OCI-LY3 (cell line): ENCODE measurements at regions not wholly inside any gene's neighbourhood (a gene's known extent, or its start where the extent isn't known, plus 50 kb on each side); places are given as distances from the start of the nearest gene placed in this dataset.
"Not testable (repeated sequence)": the region's sequence is repeated elsewhere in the genome, so short reads cannot be mapped to it uniquely, and the experiment has no call there.

Experiments
- H2AFZ ChIP-seq: fragments of 200-600, 300-600 bp; shearing (Covaris generic); 2 replicates; pipeline ENCODE4 v1.6.0; 2014; ENCODE audit warnings: antibody characterized with exemption, low read depth, low read length
- H3K27ac ChIP-seq: fragments of 200-600, 300-600 bp; sonication (generic); 2 replicates; pipeline ENCODE4 v1.5.1; 2014; ENCODE audit warnings: mild to moderate bottlenecking, low read length, moderate library complexity, mixed read lengths
- H3K27me3 ChIP-seq: fragments of 200-600, 300-600 bp; sonication (generic); 2 replicates; pipeline ENCODE4 v1.6.1; 2014; ENCODE audit warnings: low read depth, low read length, mixed read lengths
- H3K36me3 ChIP-seq: fragments of 200-600, 300-600 bp; sonication (generic); replicated peaks from 2 replicates; pipeline ENCODE3; 2014; ENCODE audit warnings: low read depth, low read length, mixed read lengths
- H3K4me1 ChIP-seq: fragments of 300-600, 200-600 bp; sonication (generic); 2 replicates; pipeline ENCODE4 v1.6.1; 2014; ENCODE audit warnings: low read length, mixed read lengths
- H3K4me2 ChIP-seq: fragments of 200-600, 300-600 bp; sonication (generic); 2 replicates; pipeline ENCODE4 v1.6.1; 2014; ENCODE audit warnings: low read length, mixed read lengths
- H3K4me3 ChIP-seq: fragments of 300-600, 200-600 bp; sonication (generic); 2 replicates; pipeline ENCODE4 v1.5.1; 2014; ENCODE audit warnings: antibody characterized with exemption, mild to moderate bottlenecking, low read length, moderate library complexity
- H3K79me2 ChIP-seq: fragments of 300-600, 200-600 bp; shearing (Covaris generic); 2 replicates; pipeline ENCODE4 v1.6.1; 2014; ENCODE audit warnings: mild to moderate bottlenecking, low read length, mixed read lengths
- H3K9ac ChIP-seq: fragments of 300-600, 200-600 bp; shearing (Covaris generic); 2 replicates; pipeline ENCODE4 v1.6.0; 2014; ENCODE audit warnings: mild to moderate bottlenecking, low read length, moderate library complexity
- H3K9me3 ChIP-seq: fragments of 200-600, 300-600 bp; shearing (Covaris generic); 2 replicates; pipeline ENCODE4 v1.6.1; 2014; ENCODE audit warnings: low read length, mixed read lengths; ENCODE audit not compliant: insufficient read depth
- H4K20me1 ChIP-seq: fragments of 200-600, 300-600 bp; sonication (generic); 2 replicates; pipeline ENCODE4 v1.6.1; 2016; ENCODE audit warnings: low read length, mixed read lengths; ENCODE audit not compliant: insufficient read depth
- CTCF ChIP-seq: fragments of 200-600, 300-600 bp; sonication (generic); IDR thresholded peaks from 2 replicates; pipeline ENCODE4 v1.5.1; 2014; ENCODE audit warnings: antibody characterized with exemption, low read length, low read depth
- EZH2phosphoT487 ChIP-seq: fragments of 200-600 bp; shearing (Covaris generic); IDR thresholded peaks from 2 replicates; pipeline ENCODE4 v1.6.1; 2018; ENCODE audit warnings: antibody characterized with exemption, mixed run types, low read depth

GRCh38 chr5:99590806-99591205 is 662.0 kb upstream of the CHD1 start:
- no peak overlapping the region for H3K4me2 ChIP-seq
- H3K4me1 ChIP-seq = no peaks in the 10 kb centered on the region
- no peaks in the 10 kb centered on the region for H3K9me3 ChIP-seq
- H3K79me2 ChIP-seq = no peaks in the 10 kb centered on the region
- no peaks in the 10 kb centered on the region for H4K20me1 ChIP-seq
- H3K4me3 ChIP-seq = no peak overlapping the region
- H2AFZ ChIP-seq = no peak overlapping the region
- no peak overlapping the region for H3K27ac ChIP-seq
- H3K36me3 ChIP-seq = no peaks in the 10 kb centered on the region
- no peak overlapping the region for H3K9ac ChIP-seq
- TF ChIP-seq EZH2phosphoT487 (no peak), CTCF (no peak)
- no peaks in the 10 kb centered on the region for H3K27me3 ChIP-seq

GRCh38 chr5:99589424-99589823 is 660.6 kb upstream of the CHD1 start:
- Histone ChIP-seq H3K4me1 (no peaks in the 10 kb centered on the region), H3K27me3 (no peaks in the 10 kb centered on the region), H3K4me2 (no peak overlapping the region), H3K79me2 (no peaks in the 10 kb centered on the region), H3K36me3 (no peaks in the 10 kb centered on the region), H3K9ac (no peak overlapping the region), H2AFZ (no peak overlapping the region), H3K9me3 (no peaks in the 10 kb centered on the region), H3K27ac (no peak overlapping the region), H3K4me3 (no peak overlapping the region), H4K20me1 (no peaks in the 10 kb centered on the region)
- TF ChIP-seq EZH2phosphoT487 (no peak), CTCF (no peak)

GRCh38 chr5:99587983-99588382 is 659.2 kb upstream of the CHD1 start:
- H3K79me2 ChIP-seq = no peaks in the 10 kb centered on the region

GRCh38 chr5:99586878-99587277 is 658.1 kb upstream of the CHD1 start:
- Histone ChIP-seq H3K9me3 (no peaks in the 10 kb centered on the region), H3K27me3 (no peaks in the 10 kb centered on the region), H3K36me3 (no peaks in the 10 kb centered on the region), H3K4me1 (no peaks in the 10 kb centered on the region), H3K27ac (no peak overlapping the region), H4K20me1 (no peaks in the 10 kb centered on the region), H3K4me2 (no peak overlapping the region), H3K79me2 (no peaks in the 10 kb centered on the region), H2AFZ (no peak overlapping the region), H3K9ac (no peak overlapping the region), H3K4me3 (no peak overlapping the region)
- no peak for TF ChIP-seq CTCF
- no peak for TF ChIP-seq EZH2phosphoT487

More at GRCh38 chr5:99587983-99588382, 659.2 kb upstream of the CHD1 start:
- no peak overlapping the region for H2AFZ ChIP-seq
- TF ChIP-seq CTCF = no peak
- TF ChIP-seq EZH2phosphoT487 = no peak
- no peaks in the 10 kb centered on the region for H3K27me3 ChIP-seq
- H3K27ac ChIP-seq = no peak overlapping the region
- no peak overlapping the region for H3K4me3 ChIP-seq
- no peaks in the 10 kb centered on the region for H3K36me3 ChIP-seq
- H3K9me3 ChIP-seq = no peaks in the 10 kb centered on the region
- no peak overlapping the region for H3K9ac ChIP-seq
- no peaks in the 10 kb centered on the region for H4K20me1 ChIP-seq
- no peak overlapping the region for H3K4me2 ChIP-seq
- H3K4me1 ChIP-seq = no peaks in the 10 kb centered on the region

GRCh38 chr5:99581204-99581603 is 652.4 kb upstream of the CHD1 start:
- not testable (repeated sequence) for H3K27ac ChIP-seq, H3K4me3 ChIP-seq, H3K27me3 ChIP-seq, H3K36me3 ChIP-seq, H3K4me2 ChIP-seq, H3K79me2 ChIP-seq, H3K9me3 ChIP-seq, H3K9ac ChIP-seq, H4K20me1 ChIP-seq, H3K4me1 ChIP-seq, H2AFZ ChIP-seq

GRCh38 chr5:99562937-99563627 is 634.3 kb upstream of the CHD1 start:
- H3K36me3 ChIP-seq, H3K4me2 ChIP-seq, H3K4me3 ChIP-seq: not testable (repeated sequence)

More at GRCh38 chr5:99562937-99563627, 634.3 kb upstream of the CHD1 start:
- not testable (repeated sequence) for H2AFZ ChIP-seq, H3K27me3 ChIP-seq, H3K4me1 ChIP-seq, H3K9me3 ChIP-seq, H3K27ac ChIP-seq, H3K79me2 ChIP-seq, H3K9ac ChIP-seq, H4K20me1 ChIP-seq
